ENCODE measurements at regions not wholly inside any gene's neighbourhood (a gene's known extent, or its start where the extent isn't known, plus 50 kb on each side); places are given as distances from the start of the nearest gene placed in this dataset.

GRCh38 chr7:13692548-13692947 is 296.9 kb downstream of the ETV1 start:
- TF ChIP-seq YY1 (IDR thresholded peaks at IDR 0.05; ENCODE audit: insufficient read depth, insufficient read length) (no peak), SUZ12 (IDR thresholded peaks at IDR 0.05; ENCODE audit: extremely low read depth, insufficient read depth, insufficient read length) (no peak)
